Endometrium (tissue), 2 donors: ENCODE measurements at regions not wholly inside any gene's neighbourhood (a gene's known extent, or its start where the extent isn't known, plus 50 kb on each side); places are given as distances from the start of the nearest gene placed in this dataset.
"Not testable (repeated sequence)": the region's sequence is repeated elsewhere in the genome, so short reads cannot be mapped to it uniquely, and the experiment has no call there.

Experiments
- FAIRE-seq: peaks from 2 replicates; lab custom pipeline; 2012; peaks lifted over from hg19 to GRCh38; lab: Jason Lieb, UNC
- donor health status: control.
- donor health status: control.

DNA sequence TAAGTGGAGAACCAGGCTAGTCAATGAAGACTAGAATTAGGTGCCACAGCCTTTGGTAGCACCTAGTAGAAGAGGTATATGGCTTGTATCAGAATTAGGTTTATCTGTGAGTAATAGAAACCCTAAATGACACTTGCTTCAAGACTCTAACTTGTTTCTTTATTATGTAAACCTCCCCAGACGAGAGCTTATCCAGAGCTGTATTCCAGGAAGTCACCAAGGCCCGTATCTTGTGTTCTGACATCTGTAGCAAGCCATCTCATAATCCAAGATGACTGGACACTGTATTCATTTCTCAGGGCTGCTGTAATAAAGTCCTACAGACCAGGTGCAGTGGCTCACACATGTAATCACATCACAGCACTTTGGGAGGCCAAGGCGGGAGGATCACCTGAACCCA lies 56.7 kb upstream of the PPP1R12A start:
- FAIRE-seq, result no peak

DNA sequence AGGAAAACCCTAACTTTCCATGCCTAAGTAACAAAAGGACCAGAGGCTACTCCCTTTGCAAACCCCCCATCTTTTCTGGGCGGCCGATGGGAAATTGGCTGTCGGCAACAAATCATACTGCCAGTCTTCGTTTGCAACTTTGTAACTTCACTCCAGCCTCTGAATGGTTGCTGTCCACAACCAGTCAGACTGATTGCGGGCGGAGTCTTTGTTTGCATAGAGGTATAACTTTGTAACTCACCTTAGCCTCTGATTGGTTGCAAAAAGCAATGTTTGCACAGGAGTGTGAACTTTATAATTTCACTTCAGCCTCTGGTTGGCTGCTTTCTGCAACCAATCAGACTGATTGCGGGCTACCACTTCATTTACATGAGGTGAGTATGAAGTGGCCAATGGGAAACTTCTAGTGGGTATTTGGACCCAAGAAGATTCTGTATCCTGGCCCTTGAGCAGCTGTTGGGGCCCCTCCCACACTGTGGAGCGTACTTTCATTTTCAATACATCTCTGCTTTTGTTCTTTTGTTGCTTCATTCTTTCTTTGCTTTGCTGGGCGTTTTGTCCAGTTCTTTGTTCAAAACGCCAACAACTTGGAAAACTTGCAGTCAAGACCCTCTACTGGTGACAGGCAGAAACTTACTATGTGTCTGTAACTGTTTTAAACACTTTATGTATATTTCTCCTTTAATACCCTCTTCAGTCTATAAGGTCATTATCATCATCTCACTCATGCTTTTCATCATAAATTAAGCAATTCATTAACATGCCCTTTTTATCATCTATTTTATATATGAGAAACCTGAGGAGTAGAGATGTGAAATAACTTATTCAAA lies 55.8 kb upstream of the PPP1R12A start:
- not testable (repeated sequence) for FAIRE-seq

DNA sequence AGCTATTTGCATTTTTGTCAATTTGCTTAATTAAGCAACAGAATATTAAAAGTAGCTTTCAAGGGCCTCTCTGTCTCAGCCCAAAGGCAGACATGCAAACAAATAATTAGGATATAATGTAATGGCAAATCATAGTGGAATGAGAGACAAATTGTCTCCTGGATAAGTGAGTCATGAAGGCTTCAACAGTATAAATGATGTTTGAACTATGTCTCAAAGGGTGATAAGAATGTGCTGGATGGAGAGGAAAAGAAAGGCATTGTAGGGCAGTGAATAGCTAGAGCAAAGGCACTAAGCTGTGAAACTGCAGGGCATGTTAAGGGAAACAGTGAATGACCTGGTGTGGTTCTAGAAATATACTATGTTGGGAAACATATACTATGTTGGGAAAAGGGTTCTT lies 53.5 kb upstream of the PPP1R12A start:
- FAIRE-seq, result no peak

DNA sequence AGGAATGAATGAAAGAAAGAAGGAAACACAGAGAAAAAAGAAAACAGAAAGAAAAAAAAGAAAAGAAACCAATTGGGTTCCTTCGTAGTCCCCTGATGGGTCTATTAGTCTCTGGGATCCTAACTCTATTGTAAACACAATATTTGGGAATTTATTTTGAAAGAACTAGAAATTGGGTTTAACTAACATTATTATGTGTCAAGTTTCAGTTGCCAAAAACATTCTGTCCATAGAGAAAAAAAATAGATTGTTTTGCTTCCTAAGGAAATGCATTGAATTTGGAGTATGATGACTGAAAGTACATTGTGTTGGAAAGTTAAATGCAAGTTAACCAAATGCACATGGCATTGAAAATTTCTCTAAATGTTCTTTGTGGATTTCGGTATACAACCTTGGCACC lies 52.8 kb upstream of the PPP1R12A start:
- no peak for FAIRE-seq
